ENCODE measurements at regions not wholly inside any gene's neighbourhood (a gene's known extent, or its start where the extent isn't known, plus 50 kb on each side); places are given as distances from the start of the nearest gene placed in this dataset.
A peak's percentile ranks its signal among the peaks of the same experiment; 100 is the strongest.

DNA sequence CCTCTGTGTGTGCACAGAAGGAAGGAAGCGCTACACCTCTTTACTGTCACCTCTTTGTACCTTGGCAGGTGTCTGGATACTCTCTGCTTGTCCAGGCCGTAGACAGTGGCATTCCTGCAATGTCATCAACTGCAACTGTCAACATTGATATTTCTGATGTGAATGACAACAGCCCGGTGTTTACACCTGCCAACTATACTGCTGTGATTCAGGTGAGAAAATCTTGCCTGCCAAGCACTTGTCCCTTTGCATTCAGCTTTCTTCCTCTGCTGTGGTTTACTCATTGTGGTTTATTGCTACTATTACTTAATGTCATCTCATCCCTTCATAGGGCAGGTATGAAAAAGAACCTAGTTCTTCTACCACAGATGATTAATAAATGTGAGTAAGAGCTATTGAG lies 131.9 kb upstream of the MTNR1B start:
- DNase-seq (ENCODE audit: low read depth): no peak

GRCh38 chr11:92838759-92839310 lies 130.6 kb upstream of the MTNR1B start:
- DNase-seq (ENCODE audit: low read depth): no peak

DNA sequence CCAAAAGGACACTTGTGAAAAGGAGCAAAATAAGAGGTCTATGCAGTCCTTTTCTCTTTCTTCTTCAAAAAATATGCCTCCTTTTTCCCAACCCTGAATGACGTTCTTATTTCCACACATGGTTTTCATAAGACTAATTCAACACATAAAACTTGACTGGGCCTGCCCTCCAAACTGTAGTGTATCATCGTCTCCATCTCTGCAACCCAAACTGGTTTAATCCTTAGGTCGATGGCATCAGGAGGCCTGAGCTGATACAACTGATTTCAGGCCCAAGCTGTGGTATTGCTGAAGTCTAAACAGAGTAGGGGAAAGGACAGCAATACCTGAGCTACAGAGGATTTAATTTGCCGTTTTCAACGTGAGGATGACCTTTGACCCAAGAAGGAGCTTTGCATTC lies 130.0 kb upstream of the MTNR1B start:
- DNase-seq (ENCODE audit: low read depth): no peak

DNA sequence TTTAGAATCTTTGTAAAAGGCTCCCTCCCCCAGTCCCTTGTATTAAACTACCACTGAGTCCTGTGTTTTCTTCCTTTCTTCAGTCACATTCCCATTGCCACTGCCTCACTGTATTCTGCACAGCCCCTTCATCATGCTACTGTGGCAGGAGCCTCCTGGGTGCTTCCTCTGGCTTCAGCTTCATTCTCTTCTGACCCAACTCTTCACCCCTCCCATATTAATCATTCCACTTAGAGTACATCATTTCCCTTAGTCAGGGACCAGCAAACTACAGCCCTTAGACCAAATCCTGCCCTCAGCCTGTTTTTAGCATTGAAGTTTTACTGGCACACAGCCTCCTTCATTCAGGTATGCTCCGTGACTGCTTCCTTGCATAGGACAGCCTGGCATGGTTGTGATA lies 127.7 kb upstream of the MTNR1B start:
- no peak for DNase-seq (ENCODE audit: low read depth)

GRCh38 chr11:92843455-92843854 lies 126.0 kb upstream of the MTNR1B start:
- no peak for DNase-seq (ENCODE audit: low read depth)

DNA sequence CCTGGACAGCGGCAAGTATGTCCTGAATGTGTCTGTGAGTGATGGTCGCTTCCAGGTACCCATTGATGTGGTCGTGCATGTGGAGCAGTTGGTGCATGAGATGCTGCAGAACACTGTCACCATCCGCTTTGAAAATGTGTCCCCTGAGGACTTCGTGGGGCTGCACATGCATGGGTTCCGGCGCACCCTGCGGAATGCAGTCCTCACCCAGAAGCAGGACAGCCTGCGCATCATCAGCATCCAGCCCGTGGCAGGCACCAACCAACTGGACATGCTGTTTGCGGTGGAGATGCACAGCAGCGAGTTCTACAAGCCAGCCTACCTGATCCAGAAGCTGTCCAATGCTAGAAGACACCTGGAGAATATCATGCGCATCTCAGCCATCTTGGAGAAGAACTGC lies 125.3 kb upstream of the MTNR1B start:
- no peak for DNase-seq (ENCODE audit: low read depth)

GRCh38 chr11:92845390-92845789 lies 124.1 kb upstream of the MTNR1B start:
- no peak for DNase-seq (ENCODE audit: low read depth)

DNA sequence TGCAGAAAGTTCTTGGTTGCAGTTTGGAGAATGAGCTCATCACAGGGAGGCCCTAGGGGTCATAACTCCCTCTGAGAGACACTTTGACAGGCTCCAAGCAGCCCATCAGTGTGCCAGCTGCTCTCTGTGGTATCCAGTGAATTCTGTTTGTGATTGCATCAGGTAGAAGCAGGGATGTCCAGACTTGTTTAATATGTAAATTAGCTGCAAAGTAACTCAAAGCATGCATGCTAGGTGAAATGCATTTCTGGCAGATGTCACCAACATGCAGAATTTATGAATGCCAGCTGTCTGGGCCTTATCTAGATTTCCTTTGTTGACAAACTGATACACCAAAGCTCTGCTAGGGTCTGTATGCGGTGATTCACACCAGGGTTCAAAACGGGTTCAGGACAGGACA lies 123.6 kb upstream of the MTNR1B start:
- DNase-seq (ENCODE audit: low read depth): no peak

DNA sequence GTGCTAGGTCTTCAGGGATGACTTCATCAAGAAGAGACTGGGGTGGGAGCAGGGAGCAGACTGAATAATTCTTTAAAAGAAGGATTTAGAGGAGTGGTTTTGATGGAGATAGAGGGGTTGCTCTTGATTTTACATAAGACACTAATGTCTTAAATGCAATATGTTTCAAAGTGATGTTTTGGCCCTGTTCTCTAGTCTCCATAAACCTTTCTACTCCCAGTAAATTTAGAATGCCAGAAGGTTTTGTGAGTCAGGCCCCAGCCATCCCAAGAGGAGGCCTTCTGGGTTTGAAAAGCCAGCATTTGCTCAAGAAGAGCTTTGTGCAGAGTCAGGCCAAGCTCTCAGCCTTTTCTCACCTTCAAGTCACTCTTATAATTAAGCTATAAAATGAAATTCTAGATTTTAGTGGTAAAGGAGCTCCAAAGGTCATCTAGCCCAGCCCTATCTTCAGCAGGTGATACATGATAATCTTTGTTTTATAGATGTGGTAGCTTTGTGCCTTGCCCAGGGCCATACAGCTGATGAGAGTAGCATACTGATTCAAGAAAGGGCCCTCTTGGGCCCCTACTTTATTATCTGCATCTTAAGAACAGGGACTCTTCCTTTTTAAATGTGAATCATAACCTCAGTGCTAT lies 122.8 kb upstream of the MTNR1B start:
- DNase-seq (ENCODE audit: low read depth): peak; percentile 30

GRCh38 chr11:92848578-92848977 lies 120.9 kb upstream of the MTNR1B start:
- DNase-seq (ENCODE audit: low read depth): no peak

DNA sequence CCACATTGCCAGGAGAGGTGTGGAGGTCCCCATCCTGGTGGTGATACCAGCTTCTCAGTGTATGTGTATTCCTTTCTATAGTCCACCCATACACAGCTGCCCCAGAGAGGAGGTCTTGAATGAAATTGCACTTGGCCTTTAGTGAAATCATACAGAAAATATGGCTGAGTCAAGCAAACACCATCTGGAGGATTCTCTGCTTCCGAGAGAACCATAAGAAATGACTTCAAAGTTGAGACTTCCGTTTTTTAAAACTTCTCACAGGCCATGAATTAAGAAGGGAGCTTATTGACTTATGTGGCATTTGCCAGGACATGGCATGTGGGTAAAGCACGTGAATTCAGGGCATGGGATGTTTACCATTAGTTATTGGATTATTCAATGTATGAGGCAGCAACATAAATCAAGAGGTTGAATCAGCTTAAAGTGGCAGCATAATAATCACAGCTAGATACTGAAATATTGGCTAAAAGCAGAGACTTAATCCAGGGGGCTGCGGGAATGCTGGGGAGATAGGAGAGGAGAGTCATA lies 119.1 kb upstream of the MTNR1B start:
- no peak for DNase-seq (ENCODE audit: low read depth)

DNA sequence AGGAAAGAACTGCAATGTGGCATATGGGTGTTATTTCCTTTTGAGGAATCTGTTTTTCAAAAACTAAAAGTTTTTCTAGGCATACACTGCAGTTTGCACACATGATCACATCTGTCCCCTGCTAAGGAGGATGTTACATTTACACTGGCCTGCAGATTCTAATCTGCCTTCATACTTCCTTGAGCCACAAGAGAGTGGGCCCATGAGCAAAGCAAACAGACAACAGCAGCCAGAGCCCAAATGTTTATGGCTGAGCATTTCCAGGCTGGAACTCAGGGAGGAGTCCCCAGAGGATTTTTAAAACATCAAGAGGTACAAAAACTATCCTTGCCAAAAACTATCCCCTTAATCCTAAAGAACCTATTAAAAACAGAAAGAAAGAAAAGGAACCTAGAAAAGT lies 117.2 kb upstream of the MTNR1B start:
- DNase-seq (ENCODE audit: low read depth): no peak

- DNase-seq (ENCODE audit: low read depth): no peak
These were observed 116.5 kb upstream of the MTNR1B start for GRCh38 chr11:92852946-92853345.

DNA sequence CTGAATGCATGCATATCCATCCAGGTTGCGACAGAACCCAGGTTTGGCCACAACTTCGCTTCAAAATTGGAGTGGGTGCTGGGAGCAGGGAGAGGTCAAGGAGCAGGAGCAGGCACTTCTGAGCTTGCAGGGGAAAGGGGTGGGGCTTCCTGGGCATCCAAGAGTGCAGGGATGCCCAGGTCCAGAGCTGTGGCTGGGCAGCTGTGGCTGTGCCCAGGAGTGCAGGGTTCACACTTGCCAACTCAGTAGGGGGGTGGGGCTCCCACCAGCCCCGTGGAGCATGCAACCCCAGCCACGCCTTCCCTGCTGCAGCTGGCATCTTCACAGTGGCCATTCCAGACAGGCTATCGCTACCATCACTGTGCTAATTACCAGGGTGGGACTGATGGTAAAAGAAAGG lies 115.3 kb upstream of the MTNR1B start:
- DNase-seq (ENCODE audit: low read depth): no peak

GRCh38 chr11:92854952-92855351 lies 114.5 kb upstream of the MTNR1B start:
- no peak for DNase-seq (ENCODE audit: low read depth)

GRCh38 chr11:92855607-92856405 lies 113.6 kb upstream of the MTNR1B start:
- DNase-seq (ENCODE audit: low read depth): no peak

DNA sequence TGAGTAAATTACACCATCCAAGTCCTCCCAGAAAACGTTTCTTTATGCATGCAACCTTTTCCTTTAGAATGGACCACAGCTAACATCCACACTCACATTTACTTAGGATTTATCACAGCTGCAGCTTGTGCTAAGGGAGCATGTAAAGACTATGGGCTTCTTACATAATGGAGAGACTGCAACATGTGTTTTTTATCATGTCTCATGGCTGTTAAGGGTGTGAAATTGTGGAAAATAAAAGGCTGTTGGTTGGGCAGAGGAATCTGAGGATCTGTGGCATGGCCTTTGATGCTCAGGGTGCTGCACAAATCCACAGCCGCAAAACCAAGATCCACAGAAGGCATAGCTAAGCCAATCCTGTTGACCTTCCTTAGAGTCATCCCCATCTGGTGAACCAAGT lies 112.0 kb upstream of the MTNR1B start:
- no peak for DNase-seq (ENCODE audit: low read depth)

DNA sequence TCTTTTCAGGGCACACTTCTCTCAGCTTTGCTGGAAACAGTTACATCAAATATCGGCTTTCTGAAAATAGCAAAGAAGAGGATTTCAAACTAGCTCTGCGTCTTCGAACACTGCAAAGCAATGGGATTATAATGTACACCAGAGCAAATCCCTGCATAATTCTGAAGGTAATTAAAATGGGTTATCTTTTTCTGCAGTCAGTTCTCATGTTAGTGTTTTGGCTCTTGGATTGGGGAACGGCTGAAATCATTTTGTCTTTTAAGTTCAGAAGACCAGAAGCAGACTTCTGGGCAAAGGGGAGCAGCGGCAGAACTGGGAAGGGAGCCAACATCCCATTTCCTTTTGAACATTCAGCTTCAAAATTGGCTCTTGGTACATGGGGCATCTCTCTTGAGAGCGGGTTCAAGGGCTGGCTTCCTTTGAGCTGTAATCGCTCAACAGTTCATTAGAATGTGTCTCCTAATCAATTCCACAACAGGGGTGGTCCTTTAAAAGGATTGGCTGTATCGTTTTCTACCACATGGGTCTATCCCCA lies 110.2 kb upstream of the MTNR1B start:
- no peak for DNase-seq (ENCODE audit: low read depth)

- DNase-seq (ENCODE audit: low read depth): no peak
These were observed 107.8 kb upstream of the MTNR1B start for GRCh38 chr11:92861634-92862033.

DNA sequence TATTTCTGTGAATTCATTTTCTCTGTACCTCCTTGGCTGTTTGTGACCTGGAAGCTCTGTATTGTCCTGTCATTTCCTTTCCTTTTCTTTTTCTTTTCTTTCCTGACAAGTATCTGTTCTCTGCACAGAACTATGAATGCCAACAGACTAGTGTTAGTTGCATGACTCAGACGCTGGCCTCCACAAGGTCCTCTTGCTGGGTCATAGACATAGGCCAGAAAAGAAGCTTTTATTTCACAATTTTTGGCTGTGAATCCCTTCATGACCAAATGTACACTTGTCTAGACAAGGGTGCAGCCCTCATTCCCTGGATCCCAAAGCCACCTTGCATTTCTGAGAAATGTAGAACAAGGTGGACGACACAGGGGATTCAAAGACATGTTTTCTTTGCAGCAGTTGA lies 104.1 kb upstream of the MTNR1B start:
- no peak for DNase-seq (ENCODE audit: low read depth)

DNA sequence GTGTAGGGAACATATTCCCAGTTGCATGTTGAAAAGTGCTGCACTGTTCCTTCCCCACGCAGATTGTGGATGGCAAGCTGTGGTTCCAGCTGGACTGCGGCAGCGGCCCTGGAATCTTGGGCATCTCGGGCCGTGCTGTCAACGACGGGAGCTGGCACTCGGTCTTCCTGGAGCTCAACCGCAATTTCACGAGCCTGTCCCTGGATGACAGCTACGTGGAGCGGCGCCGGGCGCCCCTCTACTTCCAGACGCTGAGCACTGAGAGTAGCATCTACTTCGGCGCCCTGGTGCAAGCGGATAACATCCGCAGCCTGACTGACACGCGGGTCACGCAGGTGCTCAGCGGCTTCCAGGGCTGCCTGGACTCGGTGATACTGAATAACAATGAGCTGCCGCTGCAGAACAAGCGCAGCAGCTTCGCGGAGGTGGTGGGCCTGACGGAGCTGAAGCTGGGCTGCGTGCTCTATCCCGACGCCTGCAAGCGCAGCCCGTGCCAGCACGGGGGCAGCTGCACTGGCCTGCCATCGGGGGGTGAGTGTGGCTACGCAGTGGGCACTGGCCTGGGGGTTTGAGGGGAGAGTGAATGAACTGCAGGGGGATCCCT lies 102.7 kb upstream of the MTNR1B start:
- no peak for DNase-seq (ENCODE audit: low read depth)

DNA sequence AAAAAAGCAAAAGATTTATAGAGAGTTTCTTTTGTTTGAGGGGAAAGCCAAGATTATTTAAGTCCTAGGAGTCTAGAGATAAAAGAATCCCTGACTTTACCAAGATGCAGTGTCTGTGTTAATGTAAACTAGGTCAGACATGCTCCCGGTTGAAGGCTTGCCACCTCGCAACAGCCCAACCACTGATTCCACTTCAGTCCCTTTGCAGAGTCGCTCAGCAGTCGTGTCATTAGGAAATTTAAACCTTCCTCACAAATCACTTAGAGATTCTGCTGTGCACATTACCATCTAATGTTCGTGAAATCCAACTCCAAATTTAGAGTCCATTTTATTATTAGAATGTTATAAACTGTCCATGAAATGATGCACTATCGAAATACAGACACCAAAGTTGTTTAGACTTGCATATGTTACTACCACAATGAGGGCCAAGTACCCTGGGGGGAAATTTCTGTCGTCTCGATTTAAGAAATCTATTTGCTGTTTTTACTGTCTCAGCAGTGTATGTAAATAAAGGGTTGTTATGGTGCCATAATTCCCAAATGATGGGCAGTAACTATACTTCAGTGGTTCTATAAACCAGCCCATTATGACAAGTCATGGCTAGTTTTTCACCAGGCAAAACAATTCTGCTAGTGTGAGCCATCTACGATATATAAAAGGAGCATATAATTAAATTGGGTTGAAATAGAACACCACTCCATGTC lies 101.4 kb upstream of the MTNR1B start:
- no peak for DNase-seq (ENCODE audit: low read depth)

Data from GM04503 (cell line).